ENCODE measurements at regions not wholly inside any gene's neighbourhood (a gene's known extent, or its start where the extent isn't known, plus 50 kb on each side); places are given as distances from the start of the nearest gene placed in this dataset.

DNA sequence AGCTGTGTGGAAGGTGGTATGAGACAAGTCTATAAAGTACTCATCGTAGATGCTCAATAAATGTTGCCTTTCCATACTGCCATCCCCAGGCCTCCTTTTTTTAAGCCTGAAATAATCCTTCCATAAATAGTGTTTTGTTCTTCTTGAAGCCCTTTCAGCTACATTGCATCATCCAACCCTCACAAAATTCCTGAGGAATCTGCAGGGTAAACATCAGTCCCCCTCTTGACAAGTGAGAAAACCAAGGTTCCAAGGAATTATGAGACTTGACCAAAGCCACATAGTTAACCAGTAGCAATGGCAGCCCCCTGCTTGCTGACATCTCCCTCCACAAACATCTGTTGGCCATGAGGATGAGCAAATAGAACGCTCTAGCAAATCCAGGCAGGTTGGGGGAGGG is 89.7 kb upstream of the CCL1 start:
- no peak for DNase-seq (ENCODE audit: low read depth)
- TF ChIP-seq, protein P1, sequence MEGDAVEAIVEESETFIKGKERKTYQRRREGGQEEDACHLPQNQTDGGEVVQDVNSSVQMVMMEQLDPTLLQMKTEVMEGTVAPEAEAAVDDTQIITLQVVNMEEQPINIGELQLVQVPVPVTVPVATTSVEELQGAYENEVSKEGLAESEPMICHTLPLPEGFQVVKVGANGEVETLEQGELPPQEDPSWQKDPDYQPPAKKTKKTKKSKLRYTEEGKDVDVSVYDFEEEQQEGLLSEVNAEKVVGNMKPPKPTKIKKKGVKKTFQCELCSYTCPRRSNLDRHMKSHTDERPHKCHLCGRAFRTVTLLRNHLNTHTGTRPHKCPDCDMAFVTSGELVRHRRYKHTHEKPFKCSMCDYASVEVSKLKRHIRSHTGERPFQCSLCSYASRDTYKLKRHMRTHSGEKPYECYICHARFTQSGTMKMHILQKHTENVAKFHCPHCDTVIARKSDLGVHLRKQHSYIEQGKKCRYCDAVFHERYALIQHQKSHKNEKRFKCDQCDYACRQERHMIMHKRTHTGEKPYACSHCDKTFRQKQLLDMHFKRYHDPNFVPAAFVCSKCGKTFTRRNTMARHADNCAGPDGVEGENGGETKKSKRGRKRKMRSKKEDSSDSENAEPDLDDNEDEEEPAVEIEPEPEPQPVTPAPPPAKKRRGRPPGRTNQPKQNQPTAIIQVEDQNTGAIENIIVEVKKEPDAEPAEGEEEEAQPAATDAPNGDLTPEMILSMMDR (conservative IDR thresholded peaks at IDR 0.05; ENCODE audit: low read depth, low read length): no peak
- no peak overlapping the region for H3K4me3 ChIP-seq (ENCODE audit: low read depth, low read length)

DNA sequence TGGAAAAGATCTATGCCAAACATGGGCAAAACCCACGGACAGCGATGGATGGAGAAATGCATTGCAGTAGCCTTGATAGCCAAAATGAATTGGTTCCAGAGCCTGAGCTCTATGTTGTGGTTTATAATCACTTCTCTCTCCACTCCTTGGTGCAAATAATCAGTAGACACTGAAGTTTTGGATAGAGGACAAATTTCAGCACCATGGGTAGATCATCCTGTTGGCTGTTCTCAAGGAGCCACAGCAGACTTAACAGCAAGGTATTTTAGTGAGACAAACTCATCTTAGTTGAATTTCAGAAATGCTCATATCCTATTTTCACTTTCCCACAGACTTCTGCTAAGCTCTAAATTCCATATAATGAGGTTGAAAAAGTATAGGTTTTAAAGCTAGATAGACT is 88.3 kb upstream of the CCL1 start:
- TF ChIP-seq, protein P1 (conservative IDR thresholded peaks at IDR 0.05; ENCODE audit: low read depth, low read length): no peak

DNA sequence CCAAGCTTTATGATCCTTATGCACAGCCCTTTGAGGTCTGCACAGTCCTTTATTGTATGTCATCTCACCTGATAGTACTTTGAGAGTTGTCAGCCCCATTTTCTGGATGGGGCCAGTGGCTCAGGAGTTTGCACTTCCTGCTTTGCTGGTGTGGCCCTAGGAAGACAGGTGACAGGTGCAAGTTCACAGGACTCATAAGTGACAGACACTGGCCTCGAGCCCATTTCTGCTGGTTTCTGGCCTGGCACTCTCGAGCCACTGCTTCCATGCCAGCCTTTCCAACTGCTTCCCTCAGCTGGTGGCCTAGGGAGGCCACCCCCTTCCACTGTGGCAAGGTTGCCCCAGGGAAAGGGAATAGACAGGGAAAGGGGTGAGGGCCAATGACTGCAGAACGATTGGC is 84.4 kb upstream of the CCL1 start:
- H3K4me3 ChIP-seq (ENCODE audit: low read depth, low read length): no peak overlapping the region
- no peak for DNase-seq (ENCODE audit: low read depth)
- TF ChIP-seq, protein P1 (conservative IDR thresholded peaks at IDR 0.05; ENCODE audit: low read depth, low read length): no peak

More for the DNA sequence above, 88.3 kb upstream of the CCL1 start:
- H3K4me3 ChIP-seq (ENCODE audit: low read depth, low read length): no peak overlapping the region
- DNase-seq (ENCODE audit: low read depth): peak; percentile 3

DNA sequence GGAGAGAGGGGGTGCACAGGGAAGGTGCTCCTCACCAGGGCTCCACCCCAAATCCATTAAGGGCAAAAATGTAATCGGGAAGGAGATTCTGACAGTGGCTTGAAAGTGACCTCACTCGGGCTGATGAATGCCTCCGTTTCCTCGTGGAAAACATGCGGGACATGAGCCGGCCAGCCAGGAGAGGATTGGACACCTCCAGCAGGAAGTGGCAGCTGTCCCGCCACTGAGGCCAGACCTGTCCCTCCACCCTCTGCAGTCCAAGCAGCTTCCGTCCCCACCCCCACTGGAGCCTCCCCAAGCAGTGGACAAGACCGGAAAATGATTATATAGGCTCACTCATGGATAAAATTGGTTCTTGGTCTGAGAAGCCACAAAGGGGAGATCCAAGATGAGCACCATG is 82.1 kb upstream of the CCL1 start:
- TF ChIP-seq, protein P1 (conservative IDR thresholded peaks at IDR 0.05; ENCODE audit: low read depth, low read length): no peak
- no peak overlapping the region for H3K4me3 ChIP-seq (ENCODE audit: low read depth, low read length)
- DNase-seq (ENCODE audit: low read depth): no peak

DNA sequence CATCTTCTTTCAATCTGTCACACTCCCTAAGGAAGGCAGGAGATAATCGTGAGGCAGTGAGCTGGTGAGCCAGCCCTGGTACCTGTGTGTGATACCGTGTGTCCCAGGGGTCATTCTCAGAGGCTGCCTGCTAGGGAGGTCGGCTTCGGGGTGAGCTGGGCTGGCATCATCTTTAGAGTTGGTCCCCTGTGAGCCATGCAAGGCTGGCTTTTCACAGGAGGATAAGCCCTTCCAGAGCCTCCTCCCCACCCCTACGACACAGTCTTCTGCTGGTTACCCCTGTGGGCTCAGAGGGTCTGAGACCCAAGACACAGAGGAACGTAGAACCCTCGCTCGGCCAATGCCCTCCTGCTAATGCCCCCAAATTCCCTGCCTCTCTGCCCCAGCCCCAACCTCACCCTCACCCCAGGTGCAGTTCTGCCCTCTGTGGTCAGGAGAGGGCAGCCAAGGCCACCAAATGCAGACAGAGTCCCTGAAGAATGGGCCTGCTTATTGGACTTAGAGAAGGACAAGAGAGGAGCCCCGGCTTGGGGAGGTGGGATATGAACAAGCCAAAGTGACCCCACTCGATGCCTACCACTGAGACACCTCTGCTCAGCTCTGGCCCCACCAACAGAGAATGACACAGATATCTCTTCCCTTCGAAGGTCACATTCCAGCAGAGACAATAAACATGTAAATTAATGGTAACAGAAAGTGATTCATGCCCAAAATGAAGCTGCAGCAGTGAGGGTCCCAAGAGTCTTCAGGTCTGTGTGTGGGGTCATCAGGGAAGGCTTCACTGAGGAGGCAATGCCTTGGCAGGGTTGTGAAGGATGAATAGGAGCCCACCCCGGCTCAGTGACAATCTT is 80.8 kb upstream of the CCL1 start:
- TF ChIP-seq, protein P1 (conservative IDR thresholded peaks at IDR 0.05; ENCODE audit: low read depth, low read length): no peak
- no peak overlapping the region for H3K4me3 ChIP-seq (ENCODE audit: low read depth, low read length)
- no peak for DNase-seq (ENCODE audit: low read depth)

DNA sequence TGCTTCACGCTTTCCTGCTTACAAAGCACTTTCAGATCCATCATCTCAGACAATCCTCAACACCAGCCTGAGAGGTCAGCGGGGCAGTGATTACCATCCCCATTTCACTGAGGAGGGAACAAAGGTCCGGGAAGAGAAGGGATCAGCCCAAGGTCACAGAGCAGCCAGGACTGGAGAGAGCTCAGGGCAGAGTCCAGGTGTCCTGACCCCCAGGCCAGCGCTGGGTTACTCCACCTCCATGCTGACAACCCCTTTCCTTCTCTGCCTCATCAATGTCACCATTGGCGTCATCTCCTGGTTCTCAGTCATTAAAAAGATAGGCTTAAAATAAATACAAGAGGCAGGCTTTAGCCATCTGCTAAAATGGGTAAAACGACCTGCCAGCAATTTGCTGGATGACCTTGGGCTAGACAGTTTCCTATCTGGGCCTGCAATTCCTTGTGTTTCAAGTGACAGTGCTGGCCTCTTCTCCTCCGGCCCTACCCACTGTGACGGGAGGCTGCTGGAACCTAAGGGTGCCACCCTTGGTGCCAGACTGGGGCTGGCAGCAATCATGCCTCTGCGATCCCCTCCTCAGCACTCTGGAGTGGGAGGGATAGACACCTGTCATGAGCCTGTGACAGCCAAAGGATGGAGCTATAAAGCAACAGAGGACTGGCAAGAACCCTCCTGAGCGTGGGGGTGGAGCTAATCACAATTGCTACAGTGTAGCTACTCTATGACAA is 79.5 kb upstream of the CCL1 start:
- H3K4me3 ChIP-seq (ENCODE audit: low read depth, low read length): no peak overlapping the region
- DNase-seq (ENCODE audit: low read depth): no peak
- TF ChIP-seq, protein P1 (conservative IDR thresholded peaks at IDR 0.05; ENCODE audit: low read depth, low read length): no peak
